HG03521 (cell line): ENCODE measurements at regions not wholly inside any gene's neighbourhood (a gene's known extent, or its start where the extent isn't known, plus 50 kb on each side); places are given as distances from the start of the nearest gene placed in this dataset.
"Not testable (repeated sequence)": the region's sequence is repeated elsewhere in the genome, so short reads cannot be mapped to it uniquely, and the experiment has no call there.

Experiments used
- ATAC-seq: cut with Tn5 transposase; IDR thresholded peaks from one replicate; pipeline ENCODE4 v1.9.1; 2021; ENCODE audit warnings: mild to moderate bottlenecking, moderate library complexity; ENCODE audit not compliant: unreplicated experiment

DNA sequence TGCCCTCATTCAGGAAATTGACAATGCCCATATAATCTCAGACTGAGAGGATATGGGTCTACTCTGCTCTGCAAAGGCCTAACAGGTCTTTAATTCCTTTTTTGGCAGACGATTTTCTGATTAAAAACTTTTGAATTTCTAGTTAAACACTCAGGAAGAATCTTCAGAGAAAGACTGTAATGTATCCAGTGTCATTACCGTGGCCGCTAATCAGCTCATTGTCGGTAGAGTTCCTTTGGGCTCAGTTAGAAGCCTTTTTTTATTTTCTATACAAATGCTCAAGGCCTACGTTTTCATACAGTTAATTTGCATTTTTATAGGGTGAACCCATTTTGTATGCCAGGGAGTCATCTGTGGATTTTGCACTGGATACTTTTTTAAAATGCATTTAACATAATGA is 549.9 kb downstream of the RPS29 start:
- ATAC-seq = no peak

DNA sequence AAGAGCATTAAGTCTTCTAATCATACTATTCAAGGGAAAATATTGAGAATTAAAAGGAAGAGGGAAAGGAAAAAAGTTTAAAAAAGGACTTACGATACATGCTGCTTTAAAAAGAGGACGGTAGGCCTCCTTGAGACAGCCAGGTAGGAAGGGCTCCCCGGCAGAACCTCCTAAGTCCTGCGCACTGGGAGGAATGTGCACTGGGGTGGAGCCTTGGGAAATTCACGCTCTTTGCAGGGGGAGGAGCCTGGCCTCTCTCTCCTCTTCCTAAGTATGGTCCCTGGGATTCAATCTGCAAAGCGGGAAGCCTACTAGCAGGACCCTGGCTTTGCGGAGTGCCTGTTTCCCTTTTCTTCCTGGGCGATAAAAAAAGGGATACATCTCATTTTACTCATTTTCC is 553.0 kb downstream of the RPS29 start:
- ATAC-seq = no peak

DNA sequence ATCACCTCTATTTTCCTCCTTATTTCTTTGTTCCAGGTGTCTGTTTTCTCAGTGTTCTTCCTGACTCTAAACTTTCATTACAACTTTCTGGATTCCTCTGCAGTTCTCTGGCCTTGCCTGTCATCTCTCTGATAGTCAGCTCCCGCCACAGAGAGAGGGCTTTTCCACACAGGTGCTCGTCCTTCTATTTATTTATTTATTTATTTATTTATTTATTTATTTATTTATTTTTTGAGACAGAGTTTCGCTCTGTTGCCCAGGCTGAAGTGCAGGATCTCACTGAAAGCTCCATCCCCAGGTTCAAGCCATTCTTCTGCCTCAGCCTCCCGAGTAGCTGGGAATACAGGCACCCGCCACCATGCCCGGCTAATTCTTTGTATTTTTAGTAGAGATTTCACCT is 554.5 kb downstream of the RPS29 start:
- ATAC-seq = not testable (repeated sequence)

DNA sequence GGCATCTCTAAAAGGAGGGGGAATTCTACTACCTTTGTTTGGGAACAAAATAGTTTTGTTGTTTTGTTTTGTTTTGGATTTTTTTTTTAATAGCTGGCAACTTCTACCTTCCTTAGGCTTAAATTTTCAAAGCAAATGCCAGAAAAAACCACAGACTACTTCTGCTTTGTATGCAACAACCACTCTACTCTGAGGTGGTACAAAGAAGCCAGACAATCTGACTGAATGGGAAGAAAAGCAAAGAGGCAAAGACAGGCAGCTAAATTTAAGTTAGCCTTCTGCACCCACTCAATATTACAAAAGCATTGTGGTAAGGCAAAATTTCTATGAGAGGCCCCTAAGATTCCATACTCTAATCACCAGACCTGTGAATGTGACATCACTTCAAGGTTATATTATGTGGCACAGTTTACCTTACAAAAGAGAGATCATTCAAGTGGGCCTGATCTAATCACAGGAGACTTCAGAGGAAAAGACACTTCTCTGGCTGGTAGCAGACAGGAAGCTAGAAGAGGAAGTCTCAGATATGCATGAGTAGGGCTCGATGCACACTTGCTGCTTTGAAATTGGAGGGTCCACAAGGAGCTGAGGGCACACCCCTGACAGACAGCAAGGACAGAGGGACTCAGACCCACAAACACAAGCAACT is 566.6 kb downstream of the RPS29 start:
- ATAC-seq = no peak

DNA sequence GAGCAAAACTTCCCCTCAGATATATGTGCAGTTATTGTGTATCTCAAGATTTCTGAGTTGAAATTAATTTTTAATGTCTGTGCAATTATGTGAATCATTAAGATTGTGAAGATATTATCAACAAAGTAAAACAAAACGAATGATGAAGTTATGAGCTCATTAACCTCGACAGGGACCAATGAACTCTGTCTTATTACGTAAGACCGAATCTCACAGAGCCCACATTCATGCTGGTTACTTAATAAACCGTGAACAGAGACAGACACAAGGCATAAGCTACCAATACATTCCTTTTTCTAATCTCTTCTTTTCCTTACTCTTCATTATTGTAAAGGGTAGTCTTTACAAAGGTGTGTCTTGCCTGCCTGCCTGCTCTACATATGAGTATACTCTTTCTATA is 568.7 kb downstream of the RPS29 start:
- no peak for ATAC-seq

DNA sequence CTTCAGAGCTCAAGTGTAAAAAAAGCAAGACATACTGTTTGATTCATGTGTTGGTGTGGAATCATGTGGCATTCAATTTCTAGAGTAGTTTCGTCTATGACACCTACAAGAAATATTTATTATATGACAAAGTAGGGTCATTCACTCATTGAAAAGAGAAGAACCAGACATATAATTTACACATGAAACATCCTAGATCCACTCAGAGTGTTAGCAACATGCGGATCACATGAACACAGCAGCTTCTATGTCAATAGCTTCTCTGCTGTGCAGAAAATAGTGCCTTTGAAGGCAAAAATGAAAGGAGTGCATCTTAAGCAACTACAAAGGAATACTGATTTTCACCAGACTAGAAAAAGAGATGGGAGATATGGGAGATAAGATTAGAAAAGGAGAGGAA is 569.8 kb downstream of the RPS29 start:
- ATAC-seq = no peak

DNA sequence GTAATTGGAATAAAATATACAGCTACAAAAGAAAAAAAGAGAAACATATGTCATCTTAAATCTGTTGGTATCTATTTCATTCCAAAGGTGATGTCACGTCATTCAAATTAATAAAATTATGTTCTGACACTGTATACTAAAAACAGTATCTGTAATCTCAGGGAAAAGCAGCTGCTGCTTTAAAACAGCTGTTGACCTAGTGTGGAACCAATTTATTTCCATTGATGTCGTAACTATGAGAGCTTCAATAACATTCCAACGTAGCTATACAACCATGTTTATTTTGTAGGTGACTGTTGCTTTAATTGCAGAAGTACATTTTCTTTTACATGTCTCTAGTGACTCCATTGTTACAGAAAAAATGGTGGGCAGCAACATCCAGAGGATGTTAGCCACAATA is 571.7 kb downstream of the RPS29 start:
- ATAC-seq = no peak

DNA sequence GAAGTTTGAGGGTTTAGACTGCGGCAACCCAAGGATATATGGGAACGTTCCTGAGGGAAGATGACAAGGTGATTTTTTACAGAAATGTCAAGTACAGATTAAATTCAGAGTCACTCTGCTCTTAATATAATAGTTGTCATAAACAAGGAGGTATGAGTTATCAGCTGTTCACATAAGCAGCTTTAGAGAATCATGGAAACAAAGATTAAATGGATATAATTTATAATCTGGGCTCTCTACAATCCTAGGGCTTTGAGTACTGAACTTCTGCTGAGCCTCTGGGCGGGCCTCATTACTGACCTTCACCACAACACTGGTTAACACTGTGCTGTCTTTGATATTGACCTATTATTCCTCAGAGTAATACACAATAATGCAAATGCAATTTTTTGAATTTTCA is 577.8 kb downstream of the RPS29 start:
- no peak for ATAC-seq

DNA sequence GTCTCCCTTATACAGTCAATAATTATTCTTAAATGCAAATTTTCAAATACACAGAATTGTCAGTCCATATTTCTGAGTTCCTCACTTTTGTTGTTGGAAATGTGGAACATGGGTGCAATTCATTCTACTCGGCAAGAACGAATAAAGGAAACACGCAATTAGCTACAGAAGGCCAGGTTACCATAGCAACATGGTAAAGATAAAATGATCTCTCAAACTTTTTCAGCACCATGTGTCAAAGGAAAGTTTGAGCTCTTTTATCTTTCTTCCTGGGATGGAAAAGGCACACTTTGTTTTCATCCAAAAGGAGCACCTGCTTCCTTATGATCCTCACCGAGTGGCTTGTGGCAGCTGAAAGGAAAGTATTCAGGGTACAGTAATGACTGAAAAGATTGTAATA is 595.0 kb downstream of the RPS29 start:
- no peak for ATAC-seq

DNA sequence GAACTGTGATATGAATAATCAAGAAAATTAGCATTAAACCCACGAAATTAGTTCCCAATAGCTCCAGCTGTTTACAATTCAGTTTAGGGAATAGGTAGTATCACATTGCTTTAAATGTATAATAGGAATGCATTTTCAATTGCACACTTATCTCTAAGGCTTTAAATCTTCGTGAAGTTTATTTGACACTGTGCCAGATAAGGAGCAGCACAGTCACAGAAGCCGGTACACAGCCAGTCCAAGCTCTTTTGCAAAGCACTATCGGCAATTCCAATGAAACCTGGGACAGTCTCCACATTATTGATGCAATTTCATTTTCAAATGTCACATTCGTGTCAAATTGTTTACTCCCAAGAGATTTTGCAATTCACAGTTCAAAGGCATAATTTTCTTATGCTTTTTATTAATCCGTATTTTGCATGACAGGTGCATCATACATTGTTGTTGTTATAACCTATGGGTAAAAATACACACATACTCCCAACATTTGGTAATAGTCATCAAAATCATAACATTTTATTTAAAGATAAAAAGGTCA is 602.8 kb downstream of the RPS29 start:
- no peak for ATAC-seq

DNA sequence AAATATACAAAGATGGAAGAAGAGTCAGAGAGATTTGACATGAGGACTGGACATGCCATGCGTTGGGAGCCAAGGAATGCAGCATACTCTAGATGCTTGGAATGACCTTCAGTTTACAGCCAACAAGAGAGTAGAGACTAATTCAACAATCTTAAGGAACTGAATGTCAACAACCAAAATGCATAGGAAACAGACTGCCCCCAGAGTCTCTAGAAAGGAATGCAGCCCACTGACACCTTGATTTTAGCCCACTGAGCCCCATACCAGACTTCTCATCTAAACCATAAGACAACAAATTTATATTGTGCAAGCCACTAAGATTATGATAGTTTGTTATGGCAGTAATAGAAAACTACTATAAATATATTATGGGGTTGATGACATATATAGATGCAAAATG is 611.2 kb downstream of the RPS29 start:
- no peak for ATAC-seq

DNA sequence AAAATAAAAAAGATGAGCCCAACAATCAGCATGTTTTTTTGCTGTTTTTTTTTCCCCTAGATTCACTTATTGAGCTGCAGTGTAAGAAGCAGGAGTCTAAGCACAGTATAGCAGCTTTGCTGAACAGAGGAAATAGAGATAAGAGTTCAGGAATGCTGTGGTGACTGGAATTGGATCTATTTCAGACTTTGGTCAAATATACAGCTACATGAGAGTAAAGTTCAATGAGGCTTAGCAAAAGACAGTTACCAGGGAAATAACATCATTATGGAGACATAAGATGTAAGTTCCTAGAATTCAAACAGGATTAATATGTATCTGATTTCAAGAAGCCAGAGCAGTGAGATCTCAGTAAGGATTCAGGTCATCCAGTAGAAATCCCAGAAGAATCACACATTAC is 613.0 kb downstream of the RPS29 start:
- no peak for ATAC-seq

DNA sequence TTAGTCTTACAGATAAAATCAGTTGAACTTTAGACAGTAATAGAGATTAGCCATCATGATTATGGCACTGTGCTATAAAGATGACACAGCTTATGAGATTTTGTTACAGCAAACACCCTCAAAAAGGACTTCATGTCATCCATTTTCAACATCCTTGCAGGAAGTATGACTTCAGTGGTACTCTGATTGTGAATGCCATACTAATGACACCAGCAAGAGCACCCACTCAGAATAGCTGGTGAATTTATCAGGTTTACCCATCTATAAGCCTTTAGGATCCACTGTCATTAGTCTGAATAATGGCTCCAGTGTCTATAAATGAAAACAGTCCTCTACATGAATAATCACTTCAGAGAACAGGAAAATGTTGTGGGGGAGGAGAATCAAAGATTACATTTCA is 615.2 kb downstream of the RPS29 start:
- no peak for ATAC-seq

DNA sequence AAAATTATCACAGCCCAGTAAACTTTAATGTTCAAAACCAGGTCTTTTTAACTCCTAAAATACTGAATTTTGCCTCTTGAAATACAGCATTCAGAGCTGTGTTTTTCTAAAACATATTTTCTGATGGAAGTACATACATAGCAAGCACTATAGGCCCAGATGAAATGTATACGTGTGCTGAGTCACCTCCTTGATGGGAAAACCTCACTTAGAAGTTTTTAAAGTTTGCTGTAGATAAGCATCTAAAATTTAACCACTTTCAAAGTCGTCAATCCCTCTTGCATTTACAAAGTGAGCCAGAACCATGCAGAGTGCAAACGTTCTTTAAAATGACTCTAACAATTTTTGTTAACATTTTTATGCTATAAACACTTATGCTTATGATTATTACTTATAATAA is 618.8 kb downstream of the RPS29 start:
- ATAC-seq = no peak

DNA sequence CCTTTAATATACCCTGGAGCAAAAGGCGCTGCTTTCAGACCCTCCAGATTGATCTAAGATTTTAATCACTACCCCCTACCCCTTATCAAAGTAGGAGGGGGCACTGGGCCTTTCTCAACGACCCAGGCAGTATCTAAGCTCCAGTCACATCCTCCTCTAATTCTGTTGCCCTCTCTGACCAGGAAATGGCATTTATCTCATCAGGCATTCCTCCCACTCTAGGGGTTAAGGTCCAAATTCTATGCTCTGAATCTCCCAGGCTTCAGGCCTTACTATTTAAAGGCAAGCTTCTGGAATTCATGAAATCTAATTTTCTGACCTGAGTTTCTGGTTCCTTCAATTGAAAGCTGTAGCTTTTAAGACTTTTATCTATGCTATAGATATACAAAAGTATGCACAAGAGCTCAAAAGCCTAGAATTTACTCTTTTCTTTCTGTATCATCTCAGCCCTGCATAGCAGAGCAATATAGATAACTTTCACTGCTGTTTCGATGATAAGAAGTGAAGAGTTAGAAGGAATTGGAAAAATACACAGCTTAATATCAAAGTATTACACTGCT is 622.9 kb downstream of the RPS29 start:
- ATAC-seq = no peak

DNA sequence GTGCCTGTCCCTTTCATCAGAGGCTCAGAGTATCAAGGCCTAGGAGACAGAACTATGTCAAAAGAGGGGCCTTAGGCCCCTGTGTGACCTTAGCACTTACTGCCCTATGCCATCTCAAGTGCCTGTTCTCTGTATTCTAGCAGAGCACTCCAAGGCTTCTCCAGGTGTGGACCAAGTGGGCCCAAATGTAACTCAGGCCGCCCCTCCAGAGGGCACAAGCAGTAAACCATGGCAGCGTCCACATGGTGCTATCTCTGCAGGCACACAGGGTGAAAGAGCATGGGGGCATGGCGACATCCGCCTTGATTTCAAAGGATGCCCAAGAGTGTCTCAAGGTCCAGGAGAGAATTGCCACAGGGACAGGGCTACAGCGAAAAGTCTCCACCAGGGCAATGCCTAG is 628.7 kb downstream of the RPS29 start:
- ATAC-seq = no peak

DNA sequence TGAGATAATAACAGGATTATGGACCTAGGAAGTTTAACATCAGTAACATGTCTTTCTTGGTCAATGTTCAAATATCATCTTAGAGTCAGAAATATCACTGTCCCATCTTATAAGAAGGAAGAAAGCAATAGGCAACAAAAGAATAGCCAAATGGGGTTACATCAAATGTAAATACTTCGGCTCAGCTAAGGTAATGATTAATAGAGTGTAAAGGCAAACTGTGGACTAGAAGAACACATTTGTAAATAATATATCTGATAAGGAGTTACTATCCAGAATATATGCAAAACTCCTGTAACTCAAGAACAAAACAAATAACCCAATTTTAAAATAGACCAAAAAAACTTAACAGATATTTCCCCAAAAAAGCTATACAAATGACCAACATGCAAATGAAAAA is 630.3 kb downstream of the RPS29 start:
- no peak for ATAC-seq

DNA sequence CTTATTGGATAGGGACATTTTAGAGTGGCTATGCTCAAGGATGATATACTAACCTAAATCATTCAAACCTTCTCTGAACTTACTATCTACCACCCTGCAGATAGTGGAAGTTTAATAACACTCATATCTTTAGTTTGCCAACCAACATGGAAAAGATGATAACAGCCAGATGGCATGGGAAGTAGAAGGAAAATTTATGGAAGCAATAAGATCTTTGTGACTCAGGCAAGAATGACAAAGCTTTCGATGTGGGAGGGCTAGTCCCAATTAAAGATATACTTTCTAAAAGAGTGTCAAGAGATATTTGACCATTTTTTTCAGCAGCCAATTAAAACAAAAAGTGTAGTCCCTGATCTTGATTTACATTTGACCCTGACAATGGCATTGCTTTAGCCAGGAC is 631.7 kb downstream of the RPS29 start:
- ATAC-seq = no peak

DNA sequence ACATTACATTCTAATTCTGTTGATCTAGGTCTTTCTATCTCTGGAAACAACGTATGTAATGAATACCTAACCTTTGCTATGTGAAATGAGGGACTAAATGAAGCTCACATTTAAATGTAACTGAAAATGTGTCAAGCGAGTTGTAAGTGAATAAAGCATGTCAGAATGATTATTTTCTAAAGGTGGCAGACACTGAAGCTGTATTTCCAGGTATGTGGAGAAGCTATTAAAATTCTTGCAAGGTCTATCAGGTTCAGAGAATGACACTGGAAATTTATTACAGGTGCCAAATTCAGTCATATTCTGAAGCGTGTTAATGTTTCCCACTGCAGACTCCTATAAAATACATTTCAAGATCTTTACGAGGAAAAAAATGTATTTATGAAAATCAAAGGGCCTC is 641.4 kb downstream of the RPS29 start:
- no peak for ATAC-seq

DNA sequence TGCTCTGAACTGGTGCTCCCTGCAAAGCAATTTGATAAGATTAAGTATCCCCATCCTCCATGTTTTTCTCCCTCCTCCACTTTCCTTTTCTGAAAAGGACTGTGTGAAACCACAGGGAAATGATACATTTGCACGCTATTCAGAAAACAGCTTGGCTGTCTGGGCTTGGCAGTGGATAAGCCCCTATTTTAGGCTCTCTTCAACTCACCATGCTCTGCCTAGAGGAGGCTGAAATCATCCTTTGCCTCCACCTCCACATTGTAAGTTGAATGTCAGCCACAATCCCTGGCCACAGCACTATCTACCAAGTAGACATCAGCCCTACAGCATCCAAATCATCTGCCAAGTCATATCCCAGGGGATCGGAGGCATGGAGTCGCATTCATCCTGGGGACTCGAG is 642.3 kb downstream of the RPS29 start:
- ATAC-seq = no peak

DNA sequence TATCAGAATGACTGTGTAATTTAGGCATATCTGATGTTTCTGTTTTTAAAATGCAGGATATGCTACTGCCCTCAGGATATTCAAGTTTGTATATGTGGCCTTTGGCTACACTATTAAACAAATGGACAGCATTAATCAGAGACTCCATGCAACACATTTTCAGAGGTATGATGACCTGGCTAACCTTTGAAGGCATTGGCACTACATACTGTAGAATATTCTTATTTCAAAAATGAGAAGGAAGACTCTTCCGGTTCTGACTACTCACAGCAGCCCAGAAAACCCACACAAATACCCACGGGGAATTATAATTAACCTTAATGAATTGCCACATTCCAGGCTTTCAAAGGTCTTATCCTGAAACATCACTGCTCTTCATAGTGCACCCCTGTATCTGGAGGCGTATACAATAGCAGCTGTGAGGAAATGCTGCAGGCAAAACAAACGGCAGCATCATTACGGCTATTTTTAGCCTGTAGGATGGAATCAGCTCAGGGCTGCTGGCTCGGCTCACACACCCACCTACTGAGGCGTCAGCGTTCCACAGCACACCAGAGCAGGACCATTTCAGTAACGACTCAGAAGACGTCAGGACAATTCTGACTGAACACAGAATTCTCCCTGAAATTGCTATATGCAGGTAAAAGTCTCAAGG is 648.5 kb downstream of the RPS29 start:
- no peak for ATAC-seq

DNA sequence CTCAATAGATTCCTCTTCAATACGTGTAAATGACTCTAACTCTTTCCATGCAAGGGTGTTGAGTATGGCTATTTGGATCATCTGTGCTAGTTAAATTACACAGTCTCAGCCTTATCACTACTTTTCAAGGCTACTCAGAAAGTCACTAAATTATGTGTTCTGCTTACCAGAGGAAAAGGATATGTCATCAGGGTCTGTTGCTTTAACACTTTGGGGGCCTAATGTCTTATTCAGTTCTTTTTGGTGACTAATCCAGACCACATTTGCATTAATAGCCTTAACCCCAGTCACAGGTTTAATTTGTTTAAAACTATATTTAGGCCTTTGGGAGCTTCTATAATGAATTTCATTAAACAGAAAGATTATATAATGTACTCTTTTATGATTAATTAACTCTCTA is 649.3 kb downstream of the RPS29 start:
- no peak for ATAC-seq

DNA sequence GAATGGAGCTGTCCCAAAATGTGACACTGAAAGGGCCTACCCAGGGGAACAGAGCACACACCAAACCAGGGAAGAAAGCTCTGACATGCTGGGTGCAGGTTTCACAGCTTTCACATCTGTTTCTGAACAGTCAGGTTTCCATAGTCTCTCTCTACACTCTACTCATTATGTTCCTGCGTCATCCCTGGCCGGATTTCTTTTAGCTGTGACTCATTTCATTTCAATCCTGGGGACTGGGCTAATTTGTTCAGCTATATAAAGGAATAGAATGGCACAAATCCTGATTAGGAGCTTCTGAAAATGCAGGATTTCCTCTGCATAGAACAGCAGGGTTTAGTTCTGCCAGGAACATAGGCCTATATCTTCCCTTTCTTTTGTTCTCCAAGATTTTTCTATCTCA is 649.8 kb downstream of the RPS29 start:
- no peak for ATAC-seq
